GM21447 (cell line): ENCODE measurements at regions not wholly inside any gene's neighbourhood (a gene's known extent, or its start where the extent isn't known, plus 50 kb on each side); places are given as distances from the start of the nearest gene placed in this dataset.
A peak's percentile ranks its signal among the peaks of the same experiment; 100 is the strongest.
"Not testable (repeated sequence)": the region's sequence is repeated elsewhere in the genome, so short reads cannot be mapped to it uniquely, and the experiment has no call there.

ENCODE experiments used
- ATAC-seq: cut with Tn5 transposase; IDR thresholded peaks from one replicate; pipeline ENCODE4 v1.9.1; 2021; ENCODE audit not compliant: unreplicated experiment

GRCh38 chr6:137707038-137707589 is 159.9 kb upstream of the TNFAIP3 start:
- ATAC-seq: no peak

- ATAC-seq: peak; percentile 75
Measured at GRCh38 chr6:137707590-137708360, 159.3 kb upstream of the TNFAIP3 start.

- no peak for ATAC-seq
Measured at GRCh38 chr6:137708481-137708880, 158.6 kb upstream of the TNFAIP3 start.

GRCh38 chr6:137709424-137710236 is 157.4 kb upstream of the TNFAIP3 start:
- ATAC-seq: no peak

- no peak for ATAC-seq
Measured at GRCh38 chr6:137711972-137712371, 155.1 kb upstream of the TNFAIP3 start.

GRCh38 chr6:137712587-137712986 is 154.5 kb upstream of the TNFAIP3 start:
- no peak for ATAC-seq

- no peak for ATAC-seq
Measured at GRCh38 chr6:137715589-137716045, 151.4 kb upstream of the TNFAIP3 start.

- no peak for ATAC-seq
Measured at GRCh38 chr6:137717074-137718073, 149.7 kb upstream of the TNFAIP3 start.

GRCh38 chr6:137718903-137719302 is 148.2 kb upstream of the TNFAIP3 start:
- not testable (repeated sequence) for ATAC-seq

- ATAC-seq: peak; percentile 72
Measured at GRCh38 chr6:137722749-137723272, 144.2 kb upstream of the TNFAIP3 start.

- ATAC-seq: no peak
Measured at GRCh38 chr6:137723273-137724017, 143.6 kb upstream of the TNFAIP3 start.

- ATAC-seq: no peak
Measured at GRCh38 chr6:137724018-137724403, 143.0 kb upstream of the TNFAIP3 start.

- ATAC-seq: no peak
Measured at GRCh38 chr6:137724495-137725211, 142.4 kb upstream of the TNFAIP3 start.

- no peak for ATAC-seq
Measured at GRCh38 chr6:137725949-137726348, 141.1 kb upstream of the TNFAIP3 start.

- no peak for ATAC-seq
Measured at GRCh38 chr6:137726582-137726981, 140.5 kb upstream of the TNFAIP3 start.

- no peak for ATAC-seq
Measured at GRCh38 chr6:137727216-137727765, 139.8 kb upstream of the TNFAIP3 start.

- no peak for ATAC-seq
Measured at GRCh38 chr6:137728386-137729349, 138.4 kb upstream of the TNFAIP3 start.
